Karpas-422 (cell line): ENCODE measurements at regions not wholly inside any gene's neighbourhood (a gene's known extent, or its start where the extent isn't known, plus 50 kb on each side); places are given as distances from the start of the nearest gene placed in this dataset.
"Not testable (repeated sequence)": the region's sequence is repeated elsewhere in the genome, so short reads cannot be mapped to it uniquely, and the experiment has no call there.

Source experiments
- DNase-seq: peaks from one replicate; pipeline ENCODE4 v3.0.0-alpha.2; 2015
- H2AFZ ChIP-seq: fragments of 200-600 bp; sonication (generic); 2 replicates; pipeline ENCODE4 v1.6.1; 2014; ENCODE audit warnings: antibody characterized with exemption, low read length, mixed read lengths
- H3K27ac ChIP-seq: fragments of 200-600 bp; sonication (generic); 2 replicates; pipeline ENCODE4 v1.5.1; 2014; ENCODE audit warnings: mild to moderate bottlenecking, low read length, moderate library complexity
- H3K27me3 ChIP-seq: fragments of 200-600 bp; sonication (generic); 2 replicates; pipeline ENCODE4 v1.6.1; 2014; ENCODE audit warnings: low read length, mixed read lengths
- H3K36me3 ChIP-seq: fragments of 200-600 bp; sonication (generic); 2 replicates; pipeline ENCODE4 v1.6.1; 2014; ENCODE audit warnings: low read length, mixed read lengths; ENCODE audit not compliant: insufficient read depth
- H3K4me1 ChIP-seq: fragments of 200-600 bp; sonication (generic); 2 replicates; pipeline ENCODE4 v1.6.1; 2014; ENCODE audit warnings: mild to moderate bottlenecking, low read length, mixed read lengths
- H3K4me2 ChIP-seq: fragments of 200-600 bp; sonication (generic); 2 replicates; pipeline ENCODE4 v1.6.1; 2014; ENCODE audit warnings: low read length, low read depth, mild to moderate bottlenecking; ENCODE audit not compliant: poor library complexity, severe bottlenecking
- H3K4me3 ChIP-seq: fragments of 200-600 bp; sonication (generic); 2 replicates; pipeline ENCODE4 v1.5.1; 2014; ENCODE audit warnings: mild to moderate bottlenecking, antibody characterized with exemption, low read length, mixed read lengths
- H3K79me2 ChIP-seq: fragments of 200-600 bp; sonication (generic); 2 replicates; pipeline ENCODE4 v1.6.1; 2014; ENCODE audit warnings: mild to moderate bottlenecking, low read length, mixed read lengths
- H3K9ac ChIP-seq: fragments of 200-600 bp; sonication (generic); 2 replicates; pipeline ENCODE4 v1.6.0; 2014; ENCODE audit warnings: low read length
- H3K9me2 ChIP-seq: fragments of 200-600 bp; sonication (generic), shearing (Covaris generic); replicated peaks from 2 replicates; pipeline ENCODE4 v1.6.0; 2014; ENCODE audit warnings: mild to moderate bottlenecking, low read length, moderate library complexity; ENCODE audit not compliant: insufficient read depth
- H3K9me3 ChIP-seq: fragments of 300-700, 200-600 bp; sonication (generic); 2 replicates; pipeline ENCODE4 v1.6.1; 2014; ENCODE audit warnings: low read length, mixed read lengths
- H4K20me1 ChIP-seq: fragments of 200-600 bp; sonication (generic); 2 replicates; pipeline ENCODE4 v1.6.1; 2014; ENCODE audit warnings: mild to moderate bottlenecking, antibody characterized with exemption, low read length, low read depth; ENCODE audit not compliant: insufficient read depth

DNA sequence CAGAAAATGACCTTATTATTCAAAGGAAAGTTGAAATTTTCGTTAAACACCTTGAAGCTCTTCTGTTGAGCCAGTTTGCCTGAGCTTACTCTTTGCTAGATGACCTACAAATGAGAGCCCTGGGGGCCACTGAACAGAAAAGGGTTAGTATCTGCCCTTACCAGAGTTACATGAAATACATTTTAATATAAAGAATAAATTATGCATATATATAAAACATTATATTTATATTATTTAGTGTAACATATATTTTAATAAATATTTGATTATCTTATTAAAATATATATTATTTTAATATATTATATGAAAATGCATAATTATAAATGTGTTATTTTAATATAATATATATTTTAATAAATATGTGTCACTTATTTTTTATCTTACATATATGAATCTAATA is 628.4 kb upstream of the TPK1 start:
- no peaks in the 10 kb centered on the region for H3K27me3 ChIP-seq
- H2AFZ ChIP-seq, result no peak overlapping the region
- no peak overlapping the region for H3K4me3 ChIP-seq
- DNase-seq, result no peak
- peaks cover 30% of the 10 kb centered on the region for H3K9me3 ChIP-seq
- no peaks in the 10 kb centered on the region for H3K9me2 ChIP-seq
- H3K4me2 ChIP-seq, result no peak overlapping the region
- no peak overlapping the region for H3K27ac ChIP-seq
- H3K4me1 ChIP-seq, result no peaks in the 10 kb centered on the region
- H4K20me1 ChIP-seq, result no peaks in the 10 kb centered on the region
- no peaks in the 10 kb centered on the region for H3K79me2 ChIP-seq
- no peak overlapping the region for H3K9ac ChIP-seq
- no peaks in the 10 kb centered on the region for H3K36me3 ChIP-seq

DNA sequence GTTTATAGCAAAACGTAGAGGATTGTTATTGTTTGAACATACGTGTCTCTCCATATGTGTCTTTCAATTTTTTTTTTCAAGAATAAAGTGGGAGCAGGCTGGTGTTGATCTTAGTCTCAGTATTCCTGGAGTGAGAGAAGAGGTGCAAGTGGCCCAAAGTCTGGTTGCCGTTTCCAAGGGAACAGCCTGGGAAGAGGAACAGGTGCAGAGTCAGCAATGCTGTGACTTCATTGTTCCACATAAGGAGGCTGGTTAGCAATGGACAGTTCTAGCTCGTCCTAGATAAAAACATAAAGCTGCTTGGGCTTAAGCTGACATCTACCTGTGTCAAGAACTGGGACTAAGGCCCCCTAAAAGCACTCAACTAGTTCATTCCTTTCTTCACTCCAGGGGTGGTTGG is 626.6 kb upstream of the TPK1 start:
- no peak overlapping the region for H3K9ac ChIP-seq
- no peaks in the 10 kb centered on the region for H4K20me1 ChIP-seq
- no peaks in the 10 kb centered on the region for H3K36me3 ChIP-seq

DNA sequence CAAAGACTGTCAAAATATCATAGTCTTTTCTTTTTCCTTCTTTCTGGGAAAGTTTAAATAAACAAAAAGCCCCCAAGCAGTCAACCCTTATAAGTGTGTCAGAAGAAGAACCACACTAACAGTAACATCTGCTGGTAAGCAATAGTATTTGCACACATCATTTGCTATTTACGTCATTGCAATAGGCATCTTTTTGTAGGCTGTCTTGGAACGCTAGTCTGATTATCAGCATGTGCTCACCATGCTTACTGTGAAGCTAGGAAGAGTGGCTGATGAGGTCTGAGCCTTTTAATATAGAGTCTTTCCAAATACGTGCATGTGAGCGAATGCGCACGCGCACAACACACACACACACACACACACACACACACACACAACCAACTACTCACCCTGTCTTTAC is 599.0 kb upstream of the TPK1 start:
- Histone ChIP-seq H3K36me3 (no peaks in the 10 kb centered on the region), H3K9me2 (no peaks in the 10 kb centered on the region), H3K4me3 (no peak overlapping the region), H3K79me2 (no peaks in the 10 kb centered on the region), H3K4me2 (no peak overlapping the region), H3K9ac (no peak overlapping the region), H3K4me1 (no peaks in the 10 kb centered on the region), H4K20me1 (no peaks in the 10 kb centered on the region), H3K27ac (no peak overlapping the region), H3K9me3 (peaks cover 8% of the 10 kb centered on the region), H3K27me3 (no peaks in the 10 kb centered on the region), H2AFZ (no peak overlapping the region)
- no peak for DNase-seq

More for the DNA sequence above, 626.6 kb upstream of the TPK1 start:
- Histone ChIP-seq H3K9me2 (no peaks in the 10 kb centered on the region), H3K9me3 (peaks cover 30% of the 10 kb centered on the region), H3K27ac (no peak overlapping the region), H3K27me3 (no peaks in the 10 kb centered on the region), H3K79me2 (no peaks in the 10 kb centered on the region), H3K4me1 (no peaks in the 10 kb centered on the region), H2AFZ (no peak overlapping the region), H3K4me3 (no peak overlapping the region), H3K4me2 (no peak overlapping the region)
- no peak for DNase-seq

DNA sequence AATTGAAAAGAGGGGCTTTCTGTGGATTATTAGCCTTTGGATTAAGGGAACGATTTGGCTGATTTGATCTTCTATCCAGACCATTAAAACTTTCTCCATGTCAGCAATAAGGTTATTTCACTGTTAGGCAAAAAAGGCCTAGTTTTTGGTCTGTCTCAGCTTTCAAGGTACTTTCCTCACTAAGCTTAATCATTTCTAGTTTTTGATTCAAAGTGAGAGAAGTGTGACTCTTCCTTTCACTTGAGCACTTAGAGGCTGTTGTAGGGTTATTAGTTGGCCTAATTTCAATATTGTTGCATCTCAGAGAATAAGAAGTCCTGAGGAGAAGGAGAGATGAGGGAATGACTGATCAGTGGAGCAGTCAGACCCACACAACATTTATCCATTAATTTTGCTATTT is 596.0 kb upstream of the TPK1 start:
- no peak overlapping the region for H3K4me3 ChIP-seq
- no peak overlapping the region for H2AFZ ChIP-seq
- H3K9me2 ChIP-seq, result no peaks in the 10 kb centered on the region
- H3K4me2 ChIP-seq, result no peak overlapping the region
- H3K4me1 ChIP-seq, result no peaks in the 10 kb centered on the region
- H3K27ac ChIP-seq, result no peak overlapping the region
- no peak overlapping the region for H3K9ac ChIP-seq
- H3K9me3 ChIP-seq, result peaks cover 14% of the 10 kb centered on the region
- H3K27me3 ChIP-seq, result no peaks in the 10 kb centered on the region
- H3K79me2 ChIP-seq, result no peaks in the 10 kb centered on the region
- no peak for DNase-seq
- no peaks in the 10 kb centered on the region for H4K20me1 ChIP-seq
- H3K36me3 ChIP-seq, result no peaks in the 10 kb centered on the region

DNA sequence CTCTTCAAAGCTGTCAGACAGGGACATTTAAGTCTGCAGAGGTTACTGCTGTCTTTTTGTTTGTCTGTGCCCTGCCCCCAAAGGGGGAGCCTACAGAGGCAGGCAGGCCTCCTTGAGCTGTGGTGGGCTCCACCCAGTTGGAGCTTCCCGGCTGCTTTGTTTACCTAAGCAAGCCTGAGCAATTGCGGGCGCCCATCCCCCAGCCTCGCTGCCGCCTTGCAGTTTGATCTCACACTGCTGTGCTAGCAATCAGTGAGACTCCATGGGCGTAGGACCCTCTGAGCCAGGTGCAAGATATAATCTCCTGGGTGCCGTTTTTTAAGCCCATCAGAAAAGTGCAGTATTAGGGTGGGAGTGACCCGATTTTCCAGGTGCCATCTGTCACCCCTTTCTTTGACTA is 582.6 kb upstream of the TPK1 start:
- not testable (repeated sequence) for H3K4me1 ChIP-seq, H3K4me2 ChIP-seq

DNA sequence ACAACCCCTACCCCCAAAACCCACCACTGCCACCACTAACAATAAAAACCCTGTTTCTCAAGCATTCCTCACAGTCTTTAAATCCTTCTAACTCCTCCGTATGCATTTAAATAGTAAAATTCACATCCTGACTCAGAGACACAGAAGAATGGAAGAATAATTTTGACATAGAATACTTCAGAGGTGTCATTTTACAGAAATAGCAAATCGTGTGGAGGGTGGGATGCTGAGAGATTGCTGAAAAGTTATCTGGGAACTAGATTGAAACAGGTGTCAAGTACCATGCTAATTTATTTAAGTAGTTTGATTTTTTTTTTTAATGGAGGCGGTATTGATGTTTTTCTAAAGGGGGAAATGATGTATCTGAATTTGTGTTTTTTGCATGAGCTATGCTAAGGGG is 575.2 kb upstream of the TPK1 start:
- Histone ChIP-seq H3K4me1 (no peaks in the 10 kb centered on the region), H3K4me2 (no peak overlapping the region), H3K9me3 (peaks cover 12% of the 10 kb centered on the region), H3K36me3 (no peaks in the 10 kb centered on the region), H3K27ac (no peak overlapping the region), H4K20me1 (no peaks in the 10 kb centered on the region), H2AFZ (no peak overlapping the region), H3K9me2 (no peaks in the 10 kb centered on the region), H3K27me3 (no peaks in the 10 kb centered on the region), H3K4me3 (no peak overlapping the region), H3K79me2 (no peaks in the 10 kb centered on the region), H3K9ac (no peak overlapping the region)
- DNase-seq, result no peak

More for the DNA sequence above, 582.6 kb upstream of the TPK1 start:
- H3K27me3 ChIP-seq, H3K9me3 ChIP-seq, H3K27ac ChIP-seq, H3K79me2 ChIP-seq, H3K36me3 ChIP-seq, H3K9ac ChIP-seq, H4K20me1 ChIP-seq, H3K9me2 ChIP-seq, H2AFZ ChIP-seq, H3K4me3 ChIP-seq, DNase-seq: not testable (repeated sequence)

DNA sequence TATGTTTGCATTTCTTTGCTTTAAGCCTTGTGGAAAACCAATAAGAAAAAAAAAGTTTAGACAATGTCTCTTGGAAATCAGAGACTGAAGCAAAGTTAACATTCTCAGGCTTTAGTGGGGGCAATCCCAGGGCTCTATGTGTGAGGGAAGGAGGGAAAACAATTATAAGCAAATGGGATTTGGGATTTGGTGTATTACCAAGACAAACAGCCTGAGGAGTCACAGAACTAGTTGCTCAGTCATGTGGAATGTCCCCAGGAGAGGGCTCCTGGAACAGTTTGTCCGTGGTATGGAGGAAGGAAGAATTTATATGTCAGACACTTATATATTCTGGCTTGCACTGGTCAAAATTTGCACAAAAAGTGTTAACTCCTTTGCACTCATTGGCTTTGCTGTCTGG is 562.9 kb upstream of the TPK1 start:
- Histone ChIP-seq H3K27ac (no peak overlapping the region), H3K4me3 (no peak overlapping the region), H3K27me3 (no peaks in the 10 kb centered on the region), H3K9ac (no peak overlapping the region), H3K79me2 (no peaks in the 10 kb centered on the region), H3K36me3 (no peaks in the 10 kb centered on the region), H3K9me2 (no peaks in the 10 kb centered on the region), H3K4me1 (no peaks in the 10 kb centered on the region), H3K9me3 (peaks cover 21% of the 10 kb centered on the region), H2AFZ (no peak overlapping the region), H3K4me2 (no peak overlapping the region), H4K20me1 (no peaks in the 10 kb centered on the region)
- DNase-seq, result no peak

DNA sequence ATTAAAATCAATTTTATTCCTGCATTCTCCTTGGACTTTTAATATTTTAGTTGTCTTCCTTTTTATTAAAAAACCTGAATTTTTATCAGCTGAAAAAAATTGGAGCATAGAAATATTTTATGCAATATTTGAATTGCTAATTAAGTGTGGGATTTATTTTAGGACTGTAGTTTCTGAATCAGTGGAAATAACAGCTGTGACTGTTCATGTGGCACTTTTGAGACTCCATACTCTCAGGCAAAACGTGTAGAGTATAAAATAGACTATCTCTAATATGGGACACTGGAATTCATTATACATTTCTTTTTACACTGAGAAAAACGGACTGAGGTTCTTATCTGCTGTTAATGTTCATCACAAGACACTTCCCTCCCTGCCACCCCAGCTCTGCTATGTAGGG is 558.3 kb upstream of the TPK1 start:
- no peak overlapping the region for H3K4me2 ChIP-seq
- H3K79me2 ChIP-seq, result no peaks in the 10 kb centered on the region
- no peak overlapping the region for H3K9ac ChIP-seq
- H3K27me3 ChIP-seq, result no peaks in the 10 kb centered on the region
- no peak overlapping the region for H2AFZ ChIP-seq
- peaks cover 24% of the 10 kb centered on the region for H3K9me3 ChIP-seq
- no peak overlapping the region for H3K4me3 ChIP-seq
- H4K20me1 ChIP-seq, result no peaks in the 10 kb centered on the region
- DNase-seq, result no peak
- H3K36me3 ChIP-seq, result no peaks in the 10 kb centered on the region
- no peaks in the 10 kb centered on the region for H3K9me2 ChIP-seq
- H3K27ac ChIP-seq, result no peak overlapping the region
- no peaks in the 10 kb centered on the region for H3K4me1 ChIP-seq

DNA sequence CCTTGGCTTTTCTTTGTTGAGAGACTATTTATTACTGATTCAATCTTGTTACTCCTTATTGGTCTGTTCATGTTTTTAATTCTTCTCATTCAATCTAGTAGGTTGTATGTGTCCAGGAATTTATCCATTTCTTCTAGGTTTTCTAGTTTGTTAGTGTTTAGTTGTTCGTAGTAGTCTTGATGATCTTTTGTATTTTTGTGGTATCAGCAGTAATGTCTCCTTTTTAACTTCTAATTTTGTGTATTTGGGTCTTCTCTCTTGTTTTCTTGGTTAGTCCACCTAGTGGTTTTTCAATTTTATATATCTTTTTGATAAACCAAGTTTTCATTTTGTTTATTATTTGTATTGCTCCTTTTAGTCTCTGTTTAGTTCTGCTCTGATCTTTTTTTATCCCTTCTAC is 546.9 kb upstream of the TPK1 start:
- no peak for DNase-seq
- Histone ChIP-seq H2AFZ (no peak overlapping the region), H3K36me3 (no peaks in the 10 kb centered on the region), H3K4me3 (no peak overlapping the region), H3K79me2 (no peaks in the 10 kb centered on the region), H4K20me1 (no peaks in the 10 kb centered on the region), H3K9me2 (no peaks in the 10 kb centered on the region), H3K27ac (no peak overlapping the region), H3K9ac (no peak overlapping the region), H3K27me3 (no peaks in the 10 kb centered on the region), H3K9me3 (peaks cover 30% of the 10 kb centered on the region), H3K4me1 (no peaks in the 10 kb centered on the region), H3K4me2 (no peak overlapping the region)
